ENCODE measurements at regions not wholly inside any gene's neighbourhood (a gene's known extent, or its start where the extent isn't known, plus 50 kb on each side); places are given as distances from the start of the nearest gene placed in this dataset.

GRCh38 chr11:134479206-134480135 is 67.4 kb upstream of the B3GAT1 start:
- POLR2A ChIA-PET = no interaction called here
- Histone ChIP-seq H3K27me3 (ENCODE audit: control insufficient read depth in 1 of 2, insufficient read depth in 2 of 2, low read length in 2 of 2) (peaks cover 1 to 3% of the 10 kb centered on the region in 2 experiments; a peak in 2 of 5 replicates), H4K20me1 (ENCODE audit: insufficient read depth, low read length) (peaks cover 3% of the 10 kb centered on the region; the same call in 1 of the 2 replicates), H3K4me2 (ENCODE audit: low read depth, low read length) (no peak overlapping the region), H3K4me3 (replicated peaks in 1 of 3; ENCODE audit: insufficient read depth in 1 of 3, low read depth in 2 of 3, low read length in 3 of 3) (no peak overlapping the region), H3K9ac (ENCODE audit: insufficient read depth, low read depth, low read length) (no peak overlapping the region), H3K9me3 (ENCODE audit: low read length) (no peaks in the 10 kb centered on the region), H3K27ac (ENCODE audit: extremely low read length, insufficient read depth, low read length) (no peak overlapping the region), H3K4me1 (ENCODE audit: insufficient read depth, low read length) (no peaks in the 10 kb centered on the region), H3K79me2 (ENCODE audit: insufficient read depth, low read length) (no peaks in the 10 kb centered on the region), H3K36me3 (replicated peaks in 1 of 2; ENCODE audit: control insufficient read depth in 1 of 2, insufficient read depth in 2 of 2, low read length in 2 of 2) (no peaks in the 10 kb centered on the region), H2AFZ (ENCODE audit: low read length) (no peak overlapping the region)
- 31% methylated on average over 18 of the region's 21 CpGs for WGBS (ENCODE audit: low lambda C conversion rate)
- no TSS peak for BruUV-seq (replicated peaks)
- in situ Hi-C loops (cut with HindIII; ENCODE audit: extremely low pct_ligation_motif_present, low pct_unique_long_range_greater_than_20kb) = no loop called here
- FAIRE-seq = no peak
- no peak for TF ChIP-seq ZXDC (CRISPR knock-in tag; IDR thresholded peaks at IDR 0.05)
- no peak for TF ChIP-seq RCOR2 (CRISPR knock-in tag; IDR thresholded peaks at IDR 0.05)
- no peak for TF ChIP-seq ETV5 (CRISPR knock-in tag; IDR thresholded peaks at IDR 0.05; ENCODE audit: borderline replicate concordance)
- TF ChIP-seq MYC (CRISPR knock-in tag; IDR thresholded peaks at IDR 0.05; ENCODE audit: borderline replicate concordance) = no peak
- TF ChIP-seq PBX3 (CRISPR knock-in tag; IDR thresholded peaks at IDR 0.05; ENCODE audit: borderline replicate concordance) = no peak
- TF ChIP-seq ZNF629 (CRISPR knock-in tag; conservative IDR thresholded peaks at IDR 0.05) = no peak
- no peak for TF ChIP-seq ZSCAN5A (CRISPR knock-in tag; IDR thresholded peaks at IDR 0.05; ENCODE audit: borderline replicate concordance)
- TF ChIP-seq E2F1 (CRISPR knock-in tag; IDR thresholded peaks at IDR 0.05) = no peak
- no peak for TF ChIP-seq RARA (CRISPR knock-in tag; IDR thresholded peaks at IDR 0.05)
- no peak for TF ChIP-seq DRAP1 (CRISPR knock-in tag; IDR thresholded peaks at IDR 0.05)
- no peak for TF ChIP-seq HMG20A (CRISPR knock-in tag; IDR thresholded peaks at IDR 0.05; ENCODE audit: borderline replicate concordance)
- TF ChIP-seq TCF7 (IDR thresholded peaks at IDR 0.05; ENCODE audit: low read depth) = no peak
- TF ChIP-seq NFE2L1 (CRISPR knock-in tag; IDR thresholded peaks at IDR 0.05; ENCODE audit: borderline replicate concordance) = no peak
- TF ChIP-seq ATF3 (CRISPR knock-in tag; IDR thresholded peaks at IDR 0.05) = no peak
- no peak for DNase-seq (ENCODE audit: low spot score)
- CTCF ChIA-PET (ENCODE audit: low intra/inter-chr PET ratio, low total read pairs) = no interaction called here
- ATAC-seq = no peak
- intact Hi-C loops (cut with micrococcal nuclease; ENCODE audit: unreplicated experiment) = no loop called here
